ENCODE measurements at regions not wholly inside any gene's neighbourhood (a gene's known extent, or its start where the extent isn't known, plus 50 kb on each side); places are given as distances from the start of the nearest gene placed in this dataset.

GRCh38 chr18:66676699-66677098 is 72.8 kb upstream of the CDH19 start:
- H3K4me3 ChIP-seq (replicated peaks; ENCODE audit: insufficient read depth, low read length): no peak overlapping the region
- H3K27me3 ChIP-seq (ENCODE audit: insufficient read depth, poor library complexity, severe bottlenecking): no peaks in the 10 kb centered on the region
- TF ChIP-seq CTCF (IDR thresholded peaks at IDR 0.05; ENCODE audit: insufficient read depth, low read length): no peak
- TF ChIP-seq SPI1 (IDR thresholded peaks at IDR 0.05; ENCODE audit: borderline replicate concordance, low read depth): no peak
- TF ChIP-seq REST (IDR thresholded peaks at IDR 0.05; ENCODE audit: insufficient replicate concordance, low read depth): no peak
- no peak for TF ChIP-seq GABPA (IDR thresholded peaks at IDR 0.05; ENCODE audit: low read depth)
- no peak for TF ChIP-seq POLR2AphosphoS5 (IDR thresholded peaks at IDR 0.05; ENCODE audit: low read depth)
- no peak overlapping the region for H3K27ac ChIP-seq (replicated peaks)
- DNase-seq (ENCODE audit: low read depth in 1 of 2, low spot score in 1 of 2): no peak

GRCh38 chr18:66674286-66674685 is 70.4 kb upstream of the CDH19 start:
- H3K4me3 ChIP-seq (replicated peaks; ENCODE audit: insufficient read depth, low read length): no peak overlapping the region
- no peaks in the 10 kb centered on the region for H3K27me3 ChIP-seq (ENCODE audit: insufficient read depth, poor library complexity, severe bottlenecking)
- DNase-seq (ENCODE audit: low read depth in 1 of 2, low spot score in 1 of 2): no peak
- no peak for TF ChIP-seq GABPA (IDR thresholded peaks at IDR 0.05; ENCODE audit: low read depth)
- TF ChIP-seq REST (IDR thresholded peaks at IDR 0.05; ENCODE audit: insufficient replicate concordance, low read depth): no peak
- TF ChIP-seq CTCF (IDR thresholded peaks at IDR 0.05; ENCODE audit: insufficient read depth, low read length): no peak
- no peak for TF ChIP-seq SPI1 (IDR thresholded peaks at IDR 0.05; ENCODE audit: borderline replicate concordance, low read depth)
- TF ChIP-seq POLR2AphosphoS5 (IDR thresholded peaks at IDR 0.05; ENCODE audit: low read depth): no peak
- no peak overlapping the region for H3K27ac ChIP-seq (replicated peaks)

- H3K27ac ChIP-seq (replicated peaks): no peak overlapping the region
- DNase-seq (ENCODE audit: low read depth in 1 of 2, low spot score in 1 of 2): no peak
- no peak for TF ChIP-seq CTCF (IDR thresholded peaks at IDR 0.05; ENCODE audit: insufficient read depth, low read length)
- no peak for TF ChIP-seq SPI1 (IDR thresholded peaks at IDR 0.05; ENCODE audit: borderline replicate concordance, low read depth)
- TF ChIP-seq POLR2AphosphoS5 (IDR thresholded peaks at IDR 0.05; ENCODE audit: low read depth): no peak
- no peak for TF ChIP-seq REST (IDR thresholded peaks at IDR 0.05; ENCODE audit: insufficient replicate concordance, low read depth)
- no peak for TF ChIP-seq GABPA (IDR thresholded peaks at IDR 0.05; ENCODE audit: low read depth)
- no peaks in the 10 kb centered on the region for H3K27me3 ChIP-seq (ENCODE audit: insufficient read depth, poor library complexity, severe bottlenecking)
- H3K4me3 ChIP-seq (replicated peaks; ENCODE audit: insufficient read depth, low read length): no peak overlapping the region
Observed at GRCh38 chr18:66668706-66669105, 64.8 kb upstream of the CDH19 start.
